GM13976 (cell line): ENCODE measurements at regions not wholly inside any gene's neighbourhood (a gene's known extent, or its start where the extent isn't known, plus 50 kb on each side); places are given as distances from the start of the nearest gene placed in this dataset.
A peak's percentile ranks its signal among the peaks of the same experiment; 100 is the strongest.
"Not testable (repeated sequence)": the region's sequence is repeated elsewhere in the genome, so short reads cannot be mapped to it uniquely, and the experiment has no call there.

Source experiments
- DNase-seq: peaks from one replicate; pipeline ENCODE4 v3.0.0; 2012; ENCODE audit warnings: low spot score
- CTCF ChIP-seq: IDR thresholded peaks from 2 replicates; pipeline ENCODE4 v1.5.1; 2012; ENCODE audit warnings: borderline replicate concordance, mild to moderate bottlenecking; ENCODE audit not compliant: insufficient read depth; ENCODE audit errors: extremely low read depth, missing control alignments, control extremely low read depth
- in situ Hi-C: fragments of 300-500 bp; cut with MboI; formaldehyde crosslinking; loops from one replicate; pipeline ENCODE4 v1.12.0; 2022; ENCODE audit warnings: low sequenced_read_pairs, mixed read lengths, inconsistent platforms; ENCODE audit not compliant: unreplicated experiment

GRCh38 chr11:93908689-93909088 lies 58.3 kb upstream of the VSTM5 start:
- in situ Hi-C loops, result loop anchor here (25.0 kb wide), 1 partner anchor 604 kb away; the partner anchor contains the start of gene C11orf97
- no peak for DNase-seq
- no peak for TF ChIP-seq CTCF

- in situ Hi-C loops, result loop anchor here (25.0 kb wide), 1 partner anchor 595 kb away; the partner anchor contains the start of gene C11orf97
- DNase-seq, result no peak
- no peak for TF ChIP-seq CTCF
Measured at GRCh38 chr11:93917673-93918072, 67.3 kb upstream of the VSTM5 start.

GRCh38 chr11:93921695-93922468 lies 71.5 kb upstream of the VSTM5 start:
- peak; percentile 64 for TF ChIP-seq CTCF
- DNase-seq, result peak; percentile 55
- in situ Hi-C loops, result loop anchor here (25.0 kb wide), 1 partner anchor 590 kb away; the partner anchor contains the start of gene C11orf97

- in situ Hi-C loops, result loop anchor here (25.0 kb wide), 1 partner anchor 589 kb away; the partner anchor contains the start of gene C11orf97
- no peak for TF ChIP-seq CTCF
- DNase-seq, result no peak
Measured at GRCh38 chr11:93922830-93923229, 72.4 kb upstream of the VSTM5 start.

GRCh38 chr11:93926099-93926498 lies 75.7 kb upstream of the VSTM5 start:
- in situ Hi-C loops, DNase-seq: not testable (repeated sequence)

- TF ChIP-seq CTCF, result no peak
- DNase-seq, result no peak
- in situ Hi-C loops, result no loop called here
Measured at GRCh38 chr11:93929407-93929806, 79.0 kb upstream of the VSTM5 start.

- DNase-seq, result no peak
- no peak for TF ChIP-seq CTCF
- in situ Hi-C loops, result no loop called here
Measured at GRCh38 chr11:93933230-93933629, 82.8 kb upstream of the VSTM5 start.
